ENCODE measurements at regions not wholly inside any gene's neighbourhood (a gene's known extent, or its start where the extent isn't known, plus 50 kb on each side); places are given as distances from the start of the nearest gene placed in this dataset.

GRCh38 chr5:86403190-86403589, 214.6 kb upstream of the COX7C start:
- POLR2A ChIA-PET = no interaction called here
- CTCF ChIA-PET = interaction anchor here (1.1 to 1.5 kb wide), 4 partner anchors 9 to 17 kb away, joined by 4 to 5 read pairs (median 4); no protein-coding TSS in a partner anchor
- DNase-seq (ENCODE audit: extremely low spot score) = no peak
- TF ChIP-seq CTCF (IDR thresholded peaks at IDR 0.05; ENCODE audit: control extremely low read depth, extremely low read depth, low read depth, missing control alignments) = no peak

GRCh38 chr5:86404256-86404655, 213.5 kb upstream of the COX7C start:
- ChIA-PET CTCF (interaction anchor here (1.1 to 1.3 kb wide), 3 partner anchors 11 to 18 kb away, joined by 4 to 5 read pairs (median 4); no protein-coding TSS in a partner anchor), POLR2A (no interaction called here)
- no peak for DNase-seq (ENCODE audit: extremely low spot score)
- TF ChIP-seq CTCF (IDR thresholded peaks at IDR 0.05; ENCODE audit: control extremely low read depth, extremely low read depth, low read depth, missing control alignments) = no peak

- no peak for DNase-seq (ENCODE audit: extremely low spot score)
- ChIA-PET CTCF (interaction anchor here (2.4 kb wide), 1 partner anchor 14 kb away, joined by 8 read pairs; no protein-coding TSS in a partner anchor), POLR2A (no interaction called here)
- no peak for TF ChIP-seq CTCF (IDR thresholded peaks at IDR 0.05; ENCODE audit: control extremely low read depth, extremely low read depth, low read depth, missing control alignments)
Observed at GRCh38 chr5:86407711-86408110, 210.0 kb upstream of the COX7C start.

GRCh38 chr5:86411596-86411995, 206.1 kb upstream of the COX7C start:
- no peak for DNase-seq (ENCODE audit: extremely low spot score)
- CTCF ChIA-PET = no interaction called here
- POLR2A ChIA-PET = no interaction called here
- TF ChIP-seq CTCF (IDR thresholded peaks at IDR 0.05; ENCODE audit: control extremely low read depth, extremely low read depth, low read depth, missing control alignments) = no peak

GRCh38 chr5:86427158-86427557, 190.6 kb upstream of the COX7C start:
- ChIA-PET CTCF (interaction anchor here (2.2 kb wide), 1 partner anchor 37 kb away, joined by 4 read pairs; no protein-coding TSS in a partner anchor), POLR2A (no interaction called here)
- no peak for DNase-seq (ENCODE audit: extremely low spot score)
- TF ChIP-seq CTCF (IDR thresholded peaks at IDR 0.05; ENCODE audit: control extremely low read depth, extremely low read depth, low read depth, missing control alignments) = no peak

GRCh38 chr5:86439593-86440110, 178.1 kb upstream of the COX7C start:
- CTCF ChIA-PET = no interaction called here
- TF ChIP-seq CTCF (IDR thresholded peaks at IDR 0.05; ENCODE audit: control extremely low read depth, extremely low read depth, low read depth, missing control alignments) = no peak
- DNase-seq (ENCODE audit: extremely low spot score) = no peak
- POLR2A ChIA-PET = no interaction called here

Data from GM10248 (cell line).